ENCODE measurements at regions not wholly inside any gene's neighbourhood (a gene's known extent, or its start where the extent isn't known, plus 50 kb on each side); places are given as distances from the start of the nearest gene placed in this dataset.

GRCh38 chr5:86768699-86769202 lies 151.0 kb downstream of the COX7C start:
- Mint-ChIP-seq H3K4me3 (no peak overlapping the region), H3K4me1 (peaks cover 23% of the 10 kb centered on the region), H3K27me3 (ENCODE audit: low read depth) (peaks cover 2% of the 10 kb centered on the region; the same call in 1 of the 2 replicates), H3K27ac (no peak overlapping the region), H3K9me3 (peaks cover 59% of the 10 kb centered on the region), H3K36me3 (peaks cover 24% of the 10 kb centered on the region)
- ATAC-seq (no peak), DNase-seq (ENCODE audit: low spot score) (no peak)
- TF ChIP-seq ATF6 (CRISPR knock-in tag; IDR thresholded peaks at IDR 0.05) (no peak), TP53 (CRISPR knock-in tag; IDR thresholded peaks at IDR 0.05) (no peak), ZNF396 (CRISPR knock-in tag; IDR thresholded peaks at IDR 0.05; ENCODE audit: borderline replicate concordance) (no peak), FOXK1 (CRISPR knock-in tag; IDR thresholded peaks at IDR 0.05) (no peak), MYBL2 (CRISPR knock-in tag; IDR thresholded peaks at IDR 0.05) (no peak), TCF7 (CRISPR knock-in tag; IDR thresholded peaks at IDR 0.05; ENCODE audit: low read depth) (no peak), STAT6 (CRISPR knock-in tag; conservative IDR thresholded peaks at IDR 0.05; ENCODE audit: low read depth) (no peak), FOXJ3 (CRISPR knock-in tag; IDR thresholded peaks at IDR 0.05; ENCODE audit: borderline replicate concordance) (no peak), USF2 (CRISPR knock-in tag; IDR thresholded peaks at IDR 0.05) (no peak), JAZF1 (CRISPR knock-in tag; IDR thresholded peaks at IDR 0.05) (no peak), ESRRA (CRISPR knock-in tag; IDR thresholded peaks at IDR 0.05; ENCODE audit: borderline replicate concordance) (no peak), E2F4 (CRISPR knock-in tag; IDR thresholded peaks at IDR 0.05; ENCODE audit: borderline replicate concordance, low read depth) (no peak), AFF4 (CRISPR knock-in tag; IDR thresholded peaks at IDR 0.05; ENCODE audit: borderline replicate concordance) (no peak), HMGA2 (CRISPR knock-in tag; IDR thresholded peaks at IDR 0.05) (no peak)
- CTCF ChIA-PET, result no interaction called here
- POLR2A ChIA-PET, result no interaction called here

GRCh38 chr5:86780018-86780417 lies 162.3 kb downstream of the COX7C start:
- Mint-ChIP-seq H3K9me3 (peaks cover 4% of the 10 kb centered on the region; the same call in 1 of the 2 replicates), H3K36me3 (no peaks in the 10 kb centered on the region)
- CTCF ChIA-PET, result no interaction called here

More at GRCh38 chr5:86780018-86780417, 162.3 kb downstream of the COX7C start:
- ATAC-seq, result no peak
- no peak for DNase-seq (ENCODE audit: low spot score)
- Mint-ChIP-seq H3K27me3 (ENCODE audit: low read depth) (no peaks in the 10 kb centered on the region), H3K4me1 (no peaks in the 10 kb centered on the region), H3K27ac (no peak overlapping the region), H3K4me3 (no peak overlapping the region)
- TF ChIP-seq MXD4 (CRISPR knock-in tag; IDR thresholded peaks at IDR 0.05; ENCODE audit: borderline replicate concordance) (no peak), ZNF317 (CRISPR knock-in tag; IDR thresholded peaks at IDR 0.05; ENCODE audit: borderline replicate concordance, low read depth) (no peak), FOXJ3 (CRISPR knock-in tag; IDR thresholded peaks at IDR 0.05; ENCODE audit: borderline replicate concordance) (no peak)
- POLR2A ChIA-PET, result interaction anchor here (0.7 kb wide), 1 partner anchor 18 kb away, joined by 5 read pairs; no protein-coding TSS in a partner anchor
